GM12878 (cell line): ENCODE measurements at regions not wholly inside any gene's neighbourhood (a gene's known extent, or its start where the extent isn't known, plus 50 kb on each side); places are given as distances from the start of the nearest gene placed in this dataset.

ENCODE experiments used
- EZH2 ChIP-seq: IDR thresholded peaks from 2 replicates; pipeline ENCODE4 v1.6.1; 2012; ENCODE audit warnings: low read depth, mild to moderate bottlenecking, control low read depth, inconsistent platforms, low read length, borderline replicate concordance; ENCODE audit not compliant: control insufficient read depth
- NFYA ChIP-seq: IDR thresholded peaks from 2 replicates; pipeline ENCODE4 v1.6.1; 2011; ENCODE audit warnings: low read depth, mild to moderate bottlenecking, low read length, improper control_type of control experiment, borderline replicate concordance
- SIX5 ChIP-seq: IDR thresholded peaks from 2 replicates; pipeline ENCODE4 v1.6.1; 2011; ENCODE audit warnings: mild to moderate bottlenecking, low read depth, low read length, moderate library complexity; ENCODE audit not compliant: severe bottlenecking
- SUZ12 ChIP-seq: fragments of 200-600 bp; sonication (generic); IDR thresholded peaks from one replicate; pipeline ENCODE4 v1.6.1; 2018; ENCODE audit warnings: antibody characterized with exemption, mild to moderate bottlenecking; ENCODE audit not compliant: unreplicated experiment
- ZNF24 ChIP-seq: fragments of 450-650 bp; IDR thresholded peaks from 2 replicates; pipeline ENCODE4 v1.6.1; 2017; ENCODE audit warnings: antibody characterized with exemption, mild to moderate bottlenecking
- TF ChIP-seq, protein P1 (sequence below): fragments of 450-650 bp; IDR thresholded peaks from 2 replicates; pipeline ENCODE4 v1.6.1; 2016; ENCODE audit warnings: mild to moderate bottlenecking, moderate library complexity, borderline replicate concordance
- TF ChIP-seq, protein P2 (sequence below): fragments of 450-650 bp; IDR thresholded peaks from 2 replicates; pipeline ENCODE4 v1.6.1; 2017; ENCODE audit warnings: antibody characterized with exemption, mild to moderate bottlenecking, moderate library complexity
- TF ChIP-seq, protein P3 (sequence below): fragments of 450-650 bp; IDR thresholded peaks from 2 replicates; pipeline ENCODE4 v1.6.1; 2017; ENCODE audit warnings: mild to moderate bottlenecking, moderate library complexity

DNA sequence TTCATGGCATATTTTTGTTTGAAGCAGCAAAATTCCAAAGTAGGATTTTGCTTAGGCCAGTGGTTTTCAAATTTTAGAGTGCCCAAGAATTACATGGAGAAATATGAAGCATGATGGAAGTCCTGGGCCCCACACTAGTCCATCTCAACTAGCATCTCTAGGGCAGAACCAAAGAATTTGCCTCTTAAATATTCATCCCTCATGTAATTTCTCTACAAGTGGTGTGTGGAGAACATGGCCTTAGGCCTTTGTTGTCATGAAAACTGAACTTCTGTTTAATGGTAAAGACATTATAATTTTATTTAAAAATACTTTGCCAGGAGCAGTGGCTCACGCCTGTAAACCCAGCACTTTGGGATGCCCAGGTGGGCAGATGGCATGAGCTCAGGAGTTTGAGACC lies 75.9 kb upstream of the CCNG1 start (continued):
- TF ChIP-seq, protein P1, sequence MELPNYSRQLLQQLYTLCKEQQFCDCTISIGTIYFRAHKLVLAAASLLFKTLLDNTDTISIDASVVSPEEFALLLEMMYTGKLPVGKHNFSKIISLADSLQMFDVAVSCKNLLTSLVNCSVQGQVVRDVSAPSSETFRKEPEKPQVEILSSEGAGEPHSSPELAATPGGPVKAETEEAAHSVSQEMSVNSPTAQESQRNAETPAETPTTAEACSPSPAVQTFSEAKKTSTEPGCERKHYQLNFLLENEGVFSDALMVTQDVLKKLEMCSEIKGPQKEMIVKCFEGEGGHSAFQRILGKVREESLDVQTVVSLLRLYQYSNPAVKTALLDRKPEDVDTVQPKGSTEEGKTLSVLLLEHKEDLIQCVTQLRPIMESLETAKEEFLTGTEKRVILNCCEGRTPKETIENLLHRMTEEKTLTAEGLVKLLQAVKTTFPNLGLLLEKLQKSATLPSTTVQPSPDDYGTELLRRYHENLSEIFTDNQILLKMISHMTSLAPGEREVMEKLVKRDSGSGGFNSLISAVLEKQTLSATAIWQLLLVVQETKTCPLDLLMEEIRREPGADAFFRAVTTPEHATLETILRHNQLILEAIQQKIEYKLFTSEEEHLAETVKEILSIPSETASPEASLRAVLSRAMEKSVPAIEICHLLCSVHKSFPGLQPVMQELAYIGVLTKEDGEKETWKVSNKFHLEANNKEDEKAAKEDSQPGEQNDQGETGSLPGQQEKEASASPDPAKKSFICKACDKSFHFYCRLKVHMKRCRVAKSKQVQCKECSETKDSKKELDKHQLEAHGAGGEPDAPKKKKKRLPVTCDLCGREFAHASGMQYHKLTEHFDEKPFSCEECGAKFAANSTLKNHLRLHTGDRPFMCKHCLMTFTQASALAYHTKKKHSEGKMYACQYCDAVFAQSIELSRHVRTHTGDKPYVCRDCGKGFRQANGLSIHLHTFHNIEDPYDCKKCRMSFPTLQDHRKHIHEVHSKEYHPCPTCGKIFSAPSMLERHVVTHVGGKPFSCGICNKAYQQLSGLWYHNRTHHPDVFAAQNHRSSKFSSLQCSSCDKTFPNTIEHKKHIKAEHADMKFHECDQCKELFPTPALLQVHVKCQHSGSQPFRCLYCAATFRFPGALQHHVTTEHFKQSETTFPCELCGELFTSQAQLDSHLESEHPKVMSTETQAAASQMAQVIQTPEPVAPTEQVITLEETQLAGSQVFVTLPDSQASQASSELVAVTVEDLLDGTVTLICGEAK = no peak
- TF ChIP-seq EZH2 = no peak
- no peak for TF ChIP-seq NFYA
- TF ChIP-seq SIX5 = no peak
- TF ChIP-seq, protein P2, sequence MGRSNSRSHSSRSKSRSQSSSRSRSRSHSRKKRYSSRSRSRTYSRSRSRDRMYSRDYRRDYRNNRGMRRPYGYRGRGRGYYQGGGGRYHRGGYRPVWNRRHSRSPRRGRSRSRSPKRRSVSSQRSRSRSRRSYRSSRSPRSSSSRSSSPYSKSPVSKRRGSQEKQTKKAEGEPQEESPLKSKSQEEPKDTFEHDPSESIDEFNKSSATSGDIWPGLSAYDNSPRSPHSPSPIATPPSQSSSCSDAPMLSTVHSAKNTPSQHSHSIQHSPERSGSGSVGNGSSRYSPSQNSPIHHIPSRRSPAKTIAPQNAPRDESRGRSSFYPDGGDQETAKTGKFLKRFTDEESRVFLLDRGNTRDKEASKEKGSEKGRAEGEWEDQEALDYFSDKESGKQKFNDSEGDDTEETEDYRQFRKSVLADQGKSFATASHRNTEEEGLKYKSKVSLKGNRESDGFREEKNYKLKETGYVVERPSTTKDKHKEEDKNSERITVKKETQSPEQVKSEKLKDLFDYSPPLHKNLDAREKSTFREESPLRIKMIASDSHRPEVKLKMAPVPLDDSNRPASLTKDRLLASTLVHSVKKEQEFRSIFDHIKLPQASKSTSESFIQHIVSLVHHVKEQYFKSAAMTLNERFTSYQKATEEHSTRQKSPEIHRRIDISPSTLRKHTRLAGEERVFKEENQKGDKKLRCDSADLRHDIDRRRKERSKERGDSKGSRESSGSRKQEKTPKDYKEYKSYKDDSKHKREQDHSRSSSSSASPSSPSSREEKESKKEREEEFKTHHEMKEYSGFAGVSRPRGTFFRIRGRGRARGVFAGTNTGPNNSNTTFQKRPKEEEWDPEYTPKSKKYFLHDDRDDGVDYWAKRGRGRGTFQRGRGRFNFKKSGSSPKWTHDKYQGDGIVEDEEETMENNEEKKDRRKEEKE = no peak
- TF ChIP-seq, protein P3, sequence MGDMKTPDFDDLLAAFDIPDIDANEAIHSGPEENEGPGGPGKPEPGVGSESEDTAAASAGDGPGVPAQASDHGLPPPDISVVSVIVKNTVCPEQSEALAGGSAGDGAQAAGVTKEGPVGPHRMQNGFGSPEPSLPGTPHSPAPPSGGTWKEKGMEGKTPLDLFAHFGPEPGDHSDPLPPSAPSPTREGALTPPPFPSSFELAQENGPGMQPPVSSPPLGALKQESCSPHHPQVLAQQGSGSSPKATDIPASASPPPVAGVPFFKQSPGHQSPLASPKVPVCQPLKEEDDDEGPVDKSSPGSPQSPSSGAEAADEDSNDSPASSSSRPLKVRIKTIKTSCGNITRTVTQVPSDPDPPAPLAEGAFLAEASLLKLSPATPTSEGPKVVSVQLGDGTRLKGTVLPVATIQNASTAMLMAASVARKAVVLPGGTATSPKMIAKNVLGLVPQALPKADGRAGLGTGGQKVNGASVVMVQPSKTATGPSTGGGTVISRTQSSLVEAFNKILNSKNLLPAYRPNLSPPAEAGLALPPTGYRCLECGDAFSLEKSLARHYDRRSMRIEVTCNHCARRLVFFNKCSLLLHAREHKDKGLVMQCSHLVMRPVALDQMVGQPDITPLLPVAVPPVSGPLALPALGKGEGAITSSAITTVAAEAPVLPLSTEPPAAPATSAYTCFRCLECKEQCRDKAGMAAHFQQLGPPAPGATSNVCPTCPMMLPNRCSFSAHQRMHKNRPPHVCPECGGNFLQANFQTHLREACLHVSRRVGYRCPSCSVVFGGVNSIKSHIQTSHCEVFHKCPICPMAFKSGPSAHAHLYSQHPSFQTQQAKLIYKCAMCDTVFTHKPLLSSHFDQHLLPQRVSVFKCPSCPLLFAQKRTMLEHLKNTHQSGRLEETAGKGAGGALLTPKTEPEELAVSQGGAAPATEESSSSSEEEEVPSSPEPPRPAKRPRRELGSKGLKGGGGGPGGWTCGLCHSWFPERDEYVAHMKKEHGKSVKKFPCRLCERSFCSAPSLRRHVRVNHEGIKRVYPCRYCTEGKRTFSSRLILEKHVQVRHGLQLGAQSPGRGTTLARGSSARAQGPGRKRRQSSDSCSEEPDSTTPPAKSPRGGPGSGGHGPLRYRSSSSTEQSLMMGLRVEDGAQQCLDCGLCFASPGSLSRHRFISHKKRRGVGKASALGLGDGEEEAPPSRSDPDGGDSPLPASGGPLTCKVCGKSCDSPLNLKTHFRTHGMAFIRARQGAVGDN = no peak
- no peak for TF ChIP-seq SUZ12
- TF ChIP-seq ZNF24 = no peak
